ENCODE measurements at regions not wholly inside any gene's neighbourhood (a gene's known extent, or its start where the extent isn't known, plus 50 kb on each side); places are given as distances from the start of the nearest gene placed in this dataset.

- TF ChIP-seq CTCF (IDR thresholded peaks at IDR 0.05), result no peak
- TF ChIP-seq POLR2A (IDR thresholded peaks at IDR 0.05), result no peak
Measured at GRCh38 chr4:147049946-147050345, 104.3 kb upstream of the TTC29 start.
